ENCODE measurements at regions not wholly inside any gene's neighbourhood (a gene's known extent, or its start where the extent isn't known, plus 50 kb on each side); places are given as distances from the start of the nearest gene placed in this dataset.

DNA sequence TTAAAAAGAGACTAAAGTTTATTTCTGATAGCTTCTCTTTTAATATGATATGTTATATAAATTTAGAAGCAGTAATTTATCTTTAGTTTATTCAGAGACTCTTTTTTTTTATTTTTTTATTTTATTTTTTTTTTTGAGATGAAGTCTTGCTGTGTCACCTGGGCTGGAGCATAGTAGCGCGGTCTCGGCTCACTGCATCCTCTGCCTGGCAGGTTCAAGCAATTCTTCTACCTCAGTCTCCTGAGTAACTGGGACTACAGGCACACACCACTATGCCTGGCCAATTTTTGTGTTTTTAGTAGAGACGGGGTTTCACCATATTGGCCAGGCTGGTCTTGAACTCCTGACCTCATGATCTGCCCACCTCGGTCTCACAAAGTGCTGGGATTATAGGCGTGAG lies 89.6 kb downstream of the DISP1 start:
- TF ChIP-seq GATA2 (IDR thresholded peaks at IDR 0.05; ENCODE audit: low read depth, low read length) (no peak), GATA3 (IDR thresholded peaks at IDR 0.05; ENCODE audit: low read depth, low read length) (no peak)
